ENCODE measurements at regions not wholly inside any gene's neighbourhood (a gene's known extent, or its start where the extent isn't known, plus 50 kb on each side); places are given as distances from the start of the nearest gene placed in this dataset.

GRCh38 chr13:21762512-21762911 is 91.6 kb downstream of the FGF9 start:
- TF ChIP-seq STAT1 (IDR thresholded peaks at IDR 0.05; ENCODE audit: unreplicated experiment) (no peak), ZNF114 (CRISPR knock-in tag; IDR thresholded peaks at IDR 0.05) (no peak), ZNF462 (CRISPR knock-in tag; IDR thresholded peaks at IDR 0.05) (no peak), EZH2phosphoT487 (IDR thresholded peaks at IDR 0.05; ENCODE audit: unreplicated experiment) (no peak), NANOG (IDR thresholded peaks at IDR 0.05; ENCODE audit: borderline replicate concordance) (no peak), JUNB (IDR thresholded peaks at IDR 0.05; ENCODE audit: unreplicated experiment) (no peak), POLR2AphosphoS5 (IDR thresholded peaks at IDR 0.05; ENCODE audit: low read depth) (no peak), ZNF331 (CRISPR knock-in tag; IDR thresholded peaks at IDR 0.05; ENCODE audit: low read depth) (no peak), EZH2 (IDR thresholded peaks at IDR 0.05; ENCODE audit: low read depth, unreplicated experiment) (no peak), CREB1 (CRISPR knock-in tag; IDR thresholded peaks at IDR 0.05; ENCODE audit: low read depth) (no peak)
- TF ChIP-seq, protein P1, sequence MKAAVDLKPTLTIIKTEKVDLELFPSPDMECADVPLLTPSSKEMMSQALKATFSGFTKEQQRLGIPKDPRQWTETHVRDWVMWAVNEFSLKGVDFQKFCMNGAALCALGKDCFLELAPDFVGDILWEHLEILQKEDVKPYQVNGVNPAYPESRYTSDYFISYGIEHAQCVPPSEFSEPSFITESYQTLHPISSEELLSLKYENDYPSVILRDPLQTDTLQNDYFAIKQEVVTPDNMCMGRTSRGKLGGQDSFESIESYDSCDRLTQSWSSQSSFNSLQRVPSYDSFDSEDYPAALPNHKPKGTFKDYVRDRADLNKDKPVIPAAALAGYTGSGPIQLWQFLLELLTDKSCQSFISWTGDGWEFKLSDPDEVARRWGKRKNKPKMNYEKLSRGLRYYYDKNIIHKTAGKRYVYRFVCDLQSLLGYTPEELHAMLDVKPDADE (IDR thresholded peaks at IDR 0.05) = no peak
- TF ChIP-seq, protein P2, sequence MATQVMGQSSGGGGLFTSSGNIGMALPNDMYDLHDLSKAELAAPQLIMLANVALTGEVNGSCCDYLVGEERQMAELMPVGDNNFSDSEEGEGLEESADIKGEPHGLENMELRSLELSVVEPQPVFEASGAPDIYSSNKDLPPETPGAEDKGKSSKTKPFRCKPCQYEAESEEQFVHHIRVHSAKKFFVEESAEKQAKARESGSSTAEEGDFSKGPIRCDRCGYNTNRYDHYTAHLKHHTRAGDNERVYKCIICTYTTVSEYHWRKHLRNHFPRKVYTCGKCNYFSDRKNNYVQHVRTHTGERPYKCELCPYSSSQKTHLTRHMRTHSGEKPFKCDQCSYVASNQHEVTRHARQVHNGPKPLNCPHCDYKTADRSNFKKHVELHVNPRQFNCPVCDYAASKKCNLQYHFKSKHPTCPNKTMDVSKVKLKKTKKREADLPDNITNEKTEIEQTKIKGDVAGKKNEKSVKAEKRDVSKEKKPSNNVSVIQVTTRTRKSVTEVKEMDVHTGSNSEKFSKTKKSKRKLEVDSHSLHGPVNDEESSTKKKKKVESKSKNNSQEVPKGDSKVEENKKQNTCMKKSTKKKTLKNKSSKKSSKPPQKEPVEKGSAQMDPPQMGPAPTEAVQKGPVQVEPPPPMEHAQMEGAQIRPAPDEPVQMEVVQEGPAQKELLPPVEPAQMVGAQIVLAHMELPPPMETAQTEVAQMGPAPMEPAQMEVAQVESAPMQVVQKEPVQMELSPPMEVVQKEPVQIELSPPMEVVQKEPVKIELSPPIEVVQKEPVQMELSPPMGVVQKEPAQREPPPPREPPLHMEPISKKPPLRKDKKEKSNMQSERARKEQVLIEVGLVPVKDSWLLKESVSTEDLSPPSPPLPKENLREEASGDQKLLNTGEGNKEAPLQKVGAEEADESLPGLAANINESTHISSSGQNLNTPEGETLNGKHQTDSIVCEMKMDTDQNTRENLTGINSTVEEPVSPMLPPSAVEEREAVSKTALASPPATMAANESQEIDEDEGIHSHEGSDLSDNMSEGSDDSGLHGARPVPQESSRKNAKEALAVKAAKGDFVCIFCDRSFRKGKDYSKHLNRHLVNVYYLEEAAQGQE (IDR thresholded peaks at IDR 0.05; ENCODE audit: unreplicated experiment) = no peak
- TF ChIP-seq, protein P3, sequence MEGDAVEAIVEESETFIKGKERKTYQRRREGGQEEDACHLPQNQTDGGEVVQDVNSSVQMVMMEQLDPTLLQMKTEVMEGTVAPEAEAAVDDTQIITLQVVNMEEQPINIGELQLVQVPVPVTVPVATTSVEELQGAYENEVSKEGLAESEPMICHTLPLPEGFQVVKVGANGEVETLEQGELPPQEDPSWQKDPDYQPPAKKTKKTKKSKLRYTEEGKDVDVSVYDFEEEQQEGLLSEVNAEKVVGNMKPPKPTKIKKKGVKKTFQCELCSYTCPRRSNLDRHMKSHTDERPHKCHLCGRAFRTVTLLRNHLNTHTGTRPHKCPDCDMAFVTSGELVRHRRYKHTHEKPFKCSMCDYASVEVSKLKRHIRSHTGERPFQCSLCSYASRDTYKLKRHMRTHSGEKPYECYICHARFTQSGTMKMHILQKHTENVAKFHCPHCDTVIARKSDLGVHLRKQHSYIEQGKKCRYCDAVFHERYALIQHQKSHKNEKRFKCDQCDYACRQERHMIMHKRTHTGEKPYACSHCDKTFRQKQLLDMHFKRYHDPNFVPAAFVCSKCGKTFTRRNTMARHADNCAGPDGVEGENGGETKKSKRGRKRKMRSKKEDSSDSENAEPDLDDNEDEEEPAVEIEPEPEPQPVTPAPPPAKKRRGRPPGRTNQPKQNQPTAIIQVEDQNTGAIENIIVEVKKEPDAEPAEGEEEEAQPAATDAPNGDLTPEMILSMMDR (conservative IDR thresholded peaks at IDR 0.05; ENCODE audit: low read depth in 2 of 2) = no peak
- H3K27me3 ChIP-seq (ENCODE audit: insufficient read depth) = no peaks in the 10 kb centered on the region
- Mint-ChIP-seq H3K36me3 (ENCODE audit: low read depth) (no peaks in the 10 kb centered on the region), H3K9me3 (no peaks in the 10 kb centered on the region), H3K4me3 (no peak overlapping the region), H3K27ac (no peak overlapping the region), H3K4me1 (peaks cover 21% of the 10 kb centered on the region), H3K27me3 (ENCODE audit: insufficient read depth, low read depth, poor library complexity) (peaks cover 12% of the 10 kb centered on the region)
- no peaks in the 10 kb centered on the region for H3F3A ChIP-seq (replicated peaks; ENCODE audit: low read depth)
- H3K36me3 ChIP-seq (ENCODE audit: insufficient read depth) = no peaks in the 10 kb centered on the region
- no peaks in the 10 kb centered on the region for H4K20me1 ChIP-seq (replicated peaks; ENCODE audit: insufficient read depth)
- H3K4me1 ChIP-seq (ENCODE audit: insufficient read depth) = no peaks in the 10 kb centered on the region
- DNase-seq (ENCODE audit: low spot score) = no peak
- H3K4me2 ChIP-seq = no peak overlapping the region
- no peaks in the 10 kb centered on the region for H3K9me2 ChIP-seq (ENCODE audit: insufficient read depth)
- no peaks in the 10 kb centered on the region for H3K79me2 ChIP-seq (replicated peaks; ENCODE audit: insufficient read depth)
- no peak for ATAC-seq
- no peak overlapping the region for H3K27ac ChIP-seq (ENCODE audit: low read depth)
- H2AFZ ChIP-seq = no peak overlapping the region
- H3K4me3 ChIP-seq = no peak overlapping the region

Measured in GM23338 (cell line).